GM23338 (cell line): ENCODE measurements at regions not wholly inside any gene's neighbourhood (a gene's known extent, or its start where the extent isn't known, plus 50 kb on each side); places are given as distances from the start of the nearest gene placed in this dataset.

Experiments
- ATAC-seq: fragments of 200-7000 bp; cut with Tn5 transposase; 3 replicates; pipeline ENCODE4 v1.9.1; 2020
- DNase-seq: peaks from one replicate; pipeline ENCODE4 v3.0.0-alpha.2; 2015; ENCODE audit warnings: low spot score
- H2AFZ ChIP-seq: fragments of 200-600 bp; sonication (generic); 2 replicates; pipeline ENCODE4 v1.8.0; 2016; ENCODE audit warnings: antibody characterized with exemption, mild to moderate bottlenecking, moderate library complexity
- H3F3A ChIP-seq: fragments of 200-600 bp; sonication (generic); replicated peaks from 2 replicates; pipeline ENCODE4 v1.8.0; 2017; ENCODE audit warnings: antibody characterized with exemption, mixed run types, low read depth
- H3K27ac ChIP-seq: fragments of 200-600 bp; sonication (generic); 2 replicates; pipeline ENCODE4 v1.6.1; 2016; ENCODE audit warnings: low read depth
- H3K27me3 ChIP-seq: fragments of 200-600 bp; sonication (generic); 2 replicates; pipeline ENCODE4 v1.8.0; 2016; ENCODE audit warnings: mild to moderate bottlenecking, mixed run types, moderate library complexity; ENCODE audit not compliant: insufficient read depth
- H3K36me3 ChIP-seq: fragments of 200-600 bp; sonication (generic); 2 replicates; pipeline ENCODE4 v1.8.0; 2016; ENCODE audit warnings: mild to moderate bottlenecking; ENCODE audit not compliant: insufficient read depth
- H3K4me1 ChIP-seq: fragments of 200-600 bp; sonication (generic); 2 replicates; pipeline ENCODE4 v1.8.0; 2016; ENCODE audit warnings: mild to moderate bottlenecking, moderate library complexity; ENCODE audit not compliant: insufficient read depth
- H3K4me2 ChIP-seq: fragments of 200-600 bp; sonication (generic); 2 replicates; pipeline ENCODE4 v1.7.1; 2017; ENCODE audit warnings: mixed run types
- H3K4me3 ChIP-seq: fragments of 200-600 bp; sonication (generic); 2 replicates; pipeline ENCODE4 v1.6.1; 2016; ENCODE audit warnings: mixed run types
- H3K79me2 ChIP-seq: fragments of 200-600 bp; sonication (generic); replicated peaks from 2 replicates; pipeline ENCODE4 v1.8.0; 2017; ENCODE audit warnings: mild to moderate bottlenecking; ENCODE audit not compliant: insufficient read depth
- H3K9me2 ChIP-seq: fragments of 200-600 bp; sonication (generic); 2 replicates; pipeline ENCODE4 v1.8.0; 2017; ENCODE audit not compliant: insufficient read depth
- H4K20me1 ChIP-seq: fragments of 200-600 bp; sonication (generic); replicated peaks from 2 replicates; pipeline ENCODE4 v1.8.0; 2017; ENCODE audit warnings: mild to moderate bottlenecking; ENCODE audit not compliant: insufficient read depth
- H3K27ac Mint-ChIP-seq: 2 replicates; pipeline ENCODE4 v1.8.0; 2020; ENCODE audit warnings: inconsistent platforms, mild to moderate bottlenecking, moderate library complexity, mixed read lengths
- H3K27me3 Mint-ChIP-seq: 3 replicates; pipeline ENCODE4 v1.8.0; 2022; ENCODE audit warnings: low read depth, mild to moderate bottlenecking, moderate library complexity, mixed read lengths, inconsistent platforms; ENCODE audit not compliant: insufficient read depth, poor library complexity
- H3K36me3 Mint-ChIP-seq: 3 replicates; pipeline ENCODE4 v1.8.0; 2021; ENCODE audit warnings: low read depth, mild to moderate bottlenecking, inconsistent platforms, moderate library complexity, mixed read lengths
- H3K4me1 Mint-ChIP-seq: 3 replicates; pipeline ENCODE4 v1.8.0; 2020; ENCODE audit warnings: mild to moderate bottlenecking, inconsistent platforms, mixed read lengths
- H3K4me3 Mint-ChIP-seq: 3 replicates; pipeline ENCODE4 v1.8.0; 2021; ENCODE audit warnings: moderate library complexity, mild to moderate bottlenecking, inconsistent platforms, mixed read lengths
- H3K9me3 Mint-ChIP-seq: 3 replicates; pipeline ENCODE4 v1.8.0; 2020; ENCODE audit warnings: moderate library complexity, mild to moderate bottlenecking, inconsistent platforms, mixed read lengths
- CTCF ChIP-seq, 2 experiments: fragments of 200-600 bp in 1 of 2; sonication (generic) in 1 of 2; conservative IDR thresholded peaks; 2 replicates each; pipeline versions ENCODE4 v1.5.1 to v1.6.1; 2016 to 2017; ENCODE audit warnings: antibody characterized with exemption in 2 of 2, low read depth in 2 of 2, mild to moderate bottlenecking in 2 of 2, moderate library complexity in 1 of 2
- EZH2phosphoT487 ChIP-seq: fragments of 200-600 bp; sonication (generic); IDR thresholded peaks from one replicate; pipeline ENCODE4 v1.8.1; 2018; ENCODE audit warnings: antibody characterized with exemption; ENCODE audit not compliant: unreplicated experiment
- JUNB ChIP-seq: IDR thresholded peaks from one replicate; pipeline ENCODE4 v1.6.1; 2016; ENCODE audit warnings: antibody characterized with exemption; ENCODE audit not compliant: unreplicated experiment
- NANOG ChIP-seq: IDR thresholded peaks from 2 replicates; pipeline ENCODE4 v1.6.1; 2016; ENCODE audit warnings: antibody characterized with exemption, borderline replicate concordance
- POLR2AphosphoS5 ChIP-seq: IDR thresholded peaks from 2 replicates; pipeline ENCODE4 v1.6.1; 2016; ENCODE audit warnings: antibody characterized with exemption, low read depth
- STAT1 ChIP-seq: IDR thresholded peaks from one replicate; pipeline ENCODE4 v1.6.1; 2016; ENCODE audit warnings: antibody characterized with exemption; ENCODE audit not compliant: unreplicated experiment
- ZNF462 ChIP-seq: fragments of 250-450 bp; sonication (Bioruptor Pico); IDR thresholded peaks from 2 replicates; pipeline ENCODE4 v1.5.0; 2020; ENCODE audit warnings: mild to moderate bottlenecking, moderate library complexity

- H3K4me1 ChIP-seq, result no peaks in the 10 kb centered on the region
- H3K27me3 ChIP-seq, result no peaks in the 10 kb centered on the region
- H3K4me3 ChIP-seq, result no peak overlapping the region
- no peak overlapping the region for H2AFZ ChIP-seq
- H3K9me2 ChIP-seq, result no peaks in the 10 kb centered on the region
- Mint-ChIP-seq H3K36me3 (no peaks in the 10 kb centered on the region), H3K27me3 (peaks cover 6% of the 10 kb centered on the region), H3K27ac (no peak overlapping the region), H3K4me1 (no peaks in the 10 kb centered on the region), H3K9me3 (peaks cover 47% of the 10 kb centered on the region), H3K4me3 (no peak overlapping the region)
- H3K27ac ChIP-seq, result no peak overlapping the region
- H3K79me2 ChIP-seq, result no peaks in the 10 kb centered on the region
- ATAC-seq (no peak), DNase-seq (no peak)
- no peaks in the 10 kb centered on the region for H3F3A ChIP-seq
- no peak overlapping the region for H3K4me2 ChIP-seq
- TF ChIP-seq POLR2AphosphoS5, result no peak
- TF ChIP-seq ZNF462 (CRISPR knock-in tag), result no peak
- TF ChIP-seq STAT1, result no peak
- TF ChIP-seq JUNB, result no peak
- TF ChIP-seq CTCF (conservative IDR thresholded peaks at IDR 0.05; ENCODE audit: low read depth in 2 of 2), result no peak
- TF ChIP-seq EZH2phosphoT487, result no peak
- TF ChIP-seq NANOG, result no peak
- no peaks in the 10 kb centered on the region for H3K36me3 ChIP-seq
- H4K20me1 ChIP-seq, result no peaks in the 10 kb centered on the region
Measured at GRCh38 chr15:46808834-46809233, 908.5 kb upstream of the SEMA6D start.
